ENCODE measurements at regions not wholly inside any gene's neighbourhood (a gene's known extent, or its start where the extent isn't known, plus 50 kb on each side); places are given as distances from the start of the nearest gene placed in this dataset.

GRCh38 chr2:128731994-128732650 is 413.5 kb upstream of the HS6ST1 start:
- Histone ChIP-seq H3K27ac (ENCODE audit: low read depth, low read length) (no peak overlapping the region), H3K27me3 (ENCODE audit: control insufficient read depth in 5 of 5, insufficient read depth in 4 of 5, low read length in 5 of 5) (peaks cover 0 to 1% (median 0%) of the 10 kb centered on the region in 5 donors), H3K36me3 (ENCODE audit: control insufficient read depth in 5 of 5, insufficient read depth in 5 of 5, low read length in 5 of 5) (no peaks in the 10 kb centered on the region), H3K9ac (ENCODE audit: low read length in 5 of 5) (no peak overlapping the region), H3K9me3 (ENCODE audit: control insufficient read depth in 5 of 5, low read length in 5 of 5) (peaks cover 0 to 21% (median 6%) of the 10 kb centered on the region in 5 donors), H3K4me3 (ENCODE audit: low read depth in 1 of 5, low read length in 5 of 5) (no peak overlapping the region), H3K4me1 (ENCODE audit: control insufficient read depth in 5 of 5, insufficient read depth in 5 of 5, low read length in 5 of 5) (peaks cover 10 to 47% (median 45%) of the 10 kb centered on the region in 5 donors)

DNA sequence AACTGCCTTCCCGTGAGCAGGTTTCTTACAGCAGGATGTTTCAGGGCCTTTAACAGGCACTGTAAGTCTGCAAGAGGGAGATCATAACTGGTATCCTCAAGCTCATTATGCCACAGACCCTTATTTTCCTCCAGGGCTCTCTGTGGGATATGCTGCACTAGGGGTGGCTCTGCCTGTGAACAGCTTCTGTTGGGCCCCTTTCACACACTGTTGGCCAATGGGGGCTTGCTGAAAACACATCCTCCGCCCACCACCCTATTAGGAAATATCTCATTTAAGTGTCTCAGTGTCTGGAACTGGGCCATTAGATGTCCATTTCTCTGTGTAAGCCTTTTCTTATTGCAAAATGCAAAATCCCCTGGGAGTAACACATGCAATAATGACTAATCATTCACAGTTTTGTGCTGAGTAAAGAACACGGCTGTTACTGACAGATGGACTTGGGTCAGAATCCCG is 414.3 kb upstream of the HS6ST1 start:
- Histone ChIP-seq H3K27ac (ENCODE audit: low read depth, low read length) (no peak overlapping the region), H3K9ac (ENCODE audit: low read length in 5 of 5) (no peak overlapping the region), H3K4me1 (ENCODE audit: control insufficient read depth in 5 of 5, insufficient read depth in 5 of 5, low read length in 5 of 5) (peaks cover 10 to 53% (median 49%) of the 10 kb centered on the region in 5 donors), H3K27me3 (ENCODE audit: control insufficient read depth in 5 of 5, insufficient read depth in 4 of 5, low read length in 5 of 5) (peaks cover 0 to 3% (median 0%) of the 10 kb centered on the region in 5 donors), H3K4me3 (ENCODE audit: low read depth in 1 of 5, low read length in 5 of 5) (no peak overlapping the region), H3K9me3 (ENCODE audit: control insufficient read depth in 5 of 5, low read length in 5 of 5) (peaks cover 0 to 21% (median 6%) of the 10 kb centered on the region in 5 donors), H3K36me3 (ENCODE audit: control insufficient read depth in 5 of 5, insufficient read depth in 5 of 5, low read length in 5 of 5) (no peaks in the 10 kb centered on the region)

DNA sequence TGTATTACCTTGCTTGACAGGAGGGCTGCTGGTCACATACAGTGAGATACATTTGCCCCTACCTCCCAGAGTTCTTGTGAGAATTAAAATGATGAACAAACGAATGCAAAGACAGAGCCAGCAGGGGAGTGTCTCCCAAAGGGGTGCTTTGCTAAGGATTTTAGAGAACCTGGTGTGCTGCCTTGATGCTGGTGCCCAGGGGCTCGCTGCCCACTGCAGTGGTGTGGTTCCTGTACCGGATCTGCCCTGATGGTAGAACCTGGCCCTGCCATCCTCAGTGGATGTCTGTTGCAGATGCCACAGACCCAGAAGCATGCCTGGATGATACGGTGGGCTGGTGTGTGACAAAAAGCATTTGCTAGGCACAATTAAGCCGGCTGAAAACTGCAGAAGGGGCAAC is 414.8 kb upstream of the HS6ST1 start:
- Histone ChIP-seq H3K4me1 (ENCODE audit: control insufficient read depth in 5 of 5, insufficient read depth in 5 of 5, low read length in 5 of 5) (peaks cover 10 to 57% (median 49%) of the 10 kb centered on the region in 5 donors), H3K4me3 (ENCODE audit: low read depth in 1 of 5, low read length in 5 of 5) (no peak overlapping the region), H3K9me3 (ENCODE audit: control insufficient read depth in 5 of 5, low read length in 5 of 5) (peaks cover 0 to 21% (median 6%) of the 10 kb centered on the region in 5 donors), H3K27ac (ENCODE audit: low read depth, low read length) (no peak overlapping the region), H3K27me3 (ENCODE audit: control insufficient read depth in 5 of 5, insufficient read depth in 4 of 5, low read length in 5 of 5) (peaks cover 0 to 3% (median 0%) of the 10 kb centered on the region in 5 donors), H3K36me3 (ENCODE audit: control insufficient read depth in 5 of 5, insufficient read depth in 5 of 5, low read length in 5 of 5) (no peaks in the 10 kb centered on the region), H3K9ac (ENCODE audit: low read length in 5 of 5) (peak overlapping the region in 1 of 5 donors; percentile 13)

GRCh38 chr2:128734521-128735295 is 416.0 kb upstream of the HS6ST1 start:
- Histone ChIP-seq H3K36me3 (ENCODE audit: control insufficient read depth in 5 of 5, insufficient read depth in 5 of 5, low read length in 5 of 5) (no peaks in the 10 kb centered on the region), H3K4me1 (ENCODE audit: control insufficient read depth in 5 of 5, insufficient read depth in 5 of 5, low read length in 5 of 5) (peaks cover 10 to 57% (median 49%) of the 10 kb centered on the region in 5 donors), H3K27me3 (ENCODE audit: control insufficient read depth in 5 of 5, insufficient read depth in 4 of 5, low read length in 5 of 5) (peaks cover 0 to 3% (median 0%) of the 10 kb centered on the region in 5 donors), H3K4me3 (ENCODE audit: low read depth in 1 of 5, low read length in 5 of 5) (no peak overlapping the region), H3K9ac (ENCODE audit: low read length in 5 of 5) (no peak overlapping the region), H3K9me3 (ENCODE audit: control insufficient read depth in 5 of 5, low read length in 5 of 5) (peaks cover 0 to 12% (median 6%) of the 10 kb centered on the region in 5 donors), H3K27ac (ENCODE audit: low read depth, low read length) (no peak overlapping the region)

- Histone ChIP-seq H3K9ac (ENCODE audit: low read length in 5 of 5) (no peak overlapping the region), H3K9me3 (ENCODE audit: control insufficient read depth in 5 of 5, low read length in 5 of 5) (peaks cover 0 to 7% (median 0%) of the 10 kb centered on the region in 5 donors), H3K4me3 (ENCODE audit: low read depth in 1 of 5, low read length in 5 of 5) (no peak overlapping the region), H3K27me3 (ENCODE audit: control insufficient read depth in 5 of 5, insufficient read depth in 4 of 5, low read length in 5 of 5) (peaks cover 0 to 3% (median 0%) of the 10 kb centered on the region in 5 donors), H3K27ac (ENCODE audit: low read depth, low read length) (no peak overlapping the region), H3K4me1 (ENCODE audit: control insufficient read depth in 5 of 5, insufficient read depth in 5 of 5, low read length in 5 of 5) (peaks cover 10 to 57% (median 49%) of the 10 kb centered on the region in 5 donors), H3K36me3 (ENCODE audit: control insufficient read depth in 5 of 5, insufficient read depth in 5 of 5, low read length in 5 of 5) (no peaks in the 10 kb centered on the region)
These were observed 416.8 kb upstream of the HS6ST1 start for GRCh38 chr2:128735296-128735960.

DNA sequence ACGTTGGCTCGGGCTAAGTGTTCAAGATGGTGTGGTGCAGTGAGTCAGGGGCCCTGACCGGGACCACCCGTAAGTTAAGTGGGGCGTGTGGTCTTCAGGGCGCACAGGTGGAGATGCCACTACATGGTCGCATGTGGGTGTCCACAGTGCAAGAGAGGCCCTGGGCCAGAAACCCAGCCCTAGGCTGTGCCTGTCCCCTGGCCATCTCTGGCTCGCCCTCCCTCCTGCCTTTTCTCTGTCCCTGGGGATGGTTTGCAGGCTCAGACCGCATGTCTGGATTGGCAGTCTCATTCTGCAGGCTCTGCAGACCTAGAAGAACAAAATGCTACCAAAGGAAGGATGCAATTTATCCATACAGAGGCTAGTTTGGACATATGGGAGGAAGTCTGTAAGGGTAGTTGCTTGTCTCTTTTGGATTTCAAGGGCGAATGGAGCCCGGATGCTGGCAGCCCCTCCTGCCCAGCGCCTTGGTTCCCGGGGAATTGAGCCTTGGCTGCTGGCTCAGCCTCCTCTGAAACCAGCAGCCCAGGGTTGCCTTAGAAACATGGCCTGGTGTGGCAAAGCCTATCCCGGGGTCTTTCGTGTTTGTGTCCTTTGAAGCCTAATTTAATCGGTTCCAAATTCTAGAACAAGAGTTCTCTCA is 417.5 kb upstream of the HS6ST1 start:
- Histone ChIP-seq H3K27me3 (ENCODE audit: control insufficient read depth in 5 of 5, insufficient read depth in 4 of 5, low read length in 5 of 5) (peaks cover 0 to 3% (median 0%) of the 10 kb centered on the region in 5 donors), H3K9me3 (ENCODE audit: control insufficient read depth in 5 of 5, low read length in 5 of 5) (no peaks in the 10 kb centered on the region), H3K9ac (ENCODE audit: low read length in 5 of 5) (peak overlapping the region in 1 of 5 donors; percentile 60), H3K27ac (ENCODE audit: low read depth, low read length) (no peak overlapping the region), H3K4me1 (ENCODE audit: control insufficient read depth in 5 of 5, insufficient read depth in 5 of 5, low read length in 5 of 5) (peaks cover 10 to 57% (median 49%) of the 10 kb centered on the region in 5 donors), H3K36me3 (ENCODE audit: control insufficient read depth in 5 of 5, insufficient read depth in 5 of 5, low read length in 5 of 5) (no peaks in the 10 kb centered on the region), H3K4me3 (ENCODE audit: low read depth in 1 of 5, low read length in 5 of 5) (peak overlapping the region; percentile 22 to 55 (median 46))

DNA sequence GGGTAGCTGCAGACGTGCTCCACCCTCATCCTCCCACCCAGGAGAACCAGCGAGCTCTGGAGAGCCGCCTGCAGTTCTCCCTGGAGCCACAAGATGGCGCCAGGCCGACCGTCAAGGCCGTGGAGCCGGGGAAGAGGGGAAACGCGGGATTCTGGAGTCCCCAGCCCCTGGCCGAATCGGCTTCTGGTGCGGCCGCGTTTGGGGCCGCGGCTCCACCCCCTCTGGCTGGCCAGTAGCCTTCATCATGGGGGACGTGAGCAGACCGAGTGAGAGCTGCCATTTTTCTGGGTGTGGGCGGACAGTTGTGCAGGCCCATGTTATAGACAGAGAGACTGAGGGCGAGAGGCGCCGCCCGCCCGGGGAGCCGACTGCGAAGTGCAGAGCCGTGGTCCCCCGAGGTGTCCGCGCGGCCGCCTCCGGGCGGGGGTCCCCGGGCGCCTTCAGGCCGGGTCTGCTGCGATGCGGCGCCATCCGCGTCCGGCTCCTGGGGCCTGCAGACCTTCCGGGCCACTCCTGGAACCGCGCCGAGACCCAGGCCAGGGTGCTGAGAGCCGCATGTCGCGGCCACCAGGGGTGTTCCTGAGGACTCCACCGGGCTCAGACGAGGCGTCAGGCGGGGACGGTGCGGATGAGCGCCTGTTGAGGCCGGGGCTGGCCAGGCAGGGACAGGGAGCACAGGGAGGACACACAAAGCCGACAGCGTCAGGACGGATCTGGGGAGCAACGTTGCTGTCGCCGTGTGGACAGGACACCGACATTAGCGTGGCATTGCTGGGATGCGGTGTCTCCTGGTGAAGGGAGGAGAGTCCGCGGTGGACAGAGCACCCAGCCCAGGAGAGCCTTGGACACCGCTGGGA is 418.2 kb upstream of the HS6ST1 start:
- Histone ChIP-seq H3K4me3 (ENCODE audit: low read depth in 1 of 5, low read length in 5 of 5) (peak overlapping the region; percentile 22 to 55 (median 46)), H3K27me3 (ENCODE audit: control insufficient read depth in 5 of 5, insufficient read depth in 4 of 5, low read length in 5 of 5) (peaks cover 0 to 3% (median 0%) of the 10 kb centered on the region in 5 donors), H3K27ac (ENCODE audit: low read depth, low read length) (no peak overlapping the region), H3K36me3 (ENCODE audit: control insufficient read depth in 5 of 5, insufficient read depth in 5 of 5, low read length in 5 of 5) (no peaks in the 10 kb centered on the region), H3K9me3 (ENCODE audit: control insufficient read depth in 5 of 5, low read length in 5 of 5) (no peaks in the 10 kb centered on the region), H3K9ac (ENCODE audit: low read length in 5 of 5) (peak overlapping the region in 3 of 5 donors; percentile 44 to 60 (median 45)), H3K4me1 (ENCODE audit: control insufficient read depth in 5 of 5, insufficient read depth in 5 of 5, low read length in 5 of 5) (peaks cover 10 to 57% (median 49%) of the 10 kb centered on the region in 5 donors)

DNA sequence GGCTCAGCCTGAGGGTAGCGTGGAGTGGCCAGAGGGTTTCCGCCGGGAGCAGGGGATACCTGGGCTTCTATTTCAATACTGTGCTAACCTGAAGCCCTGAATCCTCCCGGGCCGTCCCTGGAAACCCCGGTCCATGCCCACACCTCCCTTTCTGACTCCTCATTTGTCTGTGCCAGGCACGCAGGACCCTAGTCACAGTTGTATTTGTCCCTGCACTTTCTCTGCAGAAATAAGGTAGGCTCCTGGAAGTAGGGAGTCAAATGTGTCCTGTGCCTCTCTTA is 418.8 kb upstream of the HS6ST1 start:
- Histone ChIP-seq H3K27ac (ENCODE audit: low read depth, low read length) (no peak overlapping the region), H3K9ac (ENCODE audit: low read length in 5 of 5) (no peak overlapping the region), H3K4me1 (ENCODE audit: control insufficient read depth in 5 of 5, insufficient read depth in 5 of 5, low read length in 5 of 5) (peaks cover 10 to 57% (median 49%) of the 10 kb centered on the region in 5 donors), H3K9me3 (ENCODE audit: control insufficient read depth in 5 of 5, low read length in 5 of 5) (no peaks in the 10 kb centered on the region), H3K4me3 (ENCODE audit: low read depth in 1 of 5, low read length in 5 of 5) (no peak overlapping the region), H3K36me3 (ENCODE audit: control insufficient read depth in 5 of 5, insufficient read depth in 5 of 5, low read length in 5 of 5) (no peaks in the 10 kb centered on the region), H3K27me3 (ENCODE audit: control insufficient read depth in 5 of 5, insufficient read depth in 4 of 5, low read length in 5 of 5) (peaks cover 0 to 3% (median 0%) of the 10 kb centered on the region in 5 donors)
